ENCODE measurements at regions not wholly inside any gene's neighbourhood (a gene's known extent, or its start where the extent isn't known, plus 50 kb on each side); places are given as distances from the start of the nearest gene placed in this dataset.

DNA sequence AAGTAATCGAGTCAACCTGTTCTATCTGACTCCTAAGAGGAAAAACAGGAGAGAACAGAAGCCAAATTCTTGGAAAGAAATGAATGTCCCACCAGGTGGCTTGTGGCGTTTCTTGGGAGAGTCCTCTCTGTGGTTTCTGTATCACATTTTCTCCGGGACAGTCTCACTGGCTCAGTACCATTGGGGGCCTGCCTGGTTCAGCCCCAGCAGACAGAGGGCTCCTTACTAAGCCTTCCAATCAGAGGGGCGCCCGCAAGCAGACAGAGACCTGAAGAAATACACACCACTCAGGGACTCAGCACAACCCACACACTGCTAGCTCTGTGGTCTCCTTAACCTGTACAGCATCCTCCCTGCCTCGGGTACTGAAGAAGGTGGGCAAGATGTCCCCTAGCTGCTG, 302.1 kb downstream of the TLE3 start:
- Histone ChIP-seq H3K4ac (ENCODE audit: low read depth in 1 of 2, low read length in 2 of 2) (peak overlapping the region; percentile 24 to 43), H2AK5ac (ENCODE audit: low read length, severe bottlenecking) (peak overlapping the region; percentile 63), H2BK5ac (ENCODE audit: low read depth, low read length, poor library complexity, severe bottlenecking) (peak overlapping the region; percentile 33), H3K14ac (ENCODE audit: low read length in 2 of 2) (no peak overlapping the region), H3K9ac (ENCODE audit: low read length) (no peak overlapping the region), H3K27me3 (ENCODE audit: control insufficient read depth in 1 of 2, insufficient read depth in 1 of 2, low read length in 2 of 2) (peaks cover 0 to 6% of the 10 kb centered on the region in 2 experiments), H3K27ac (ENCODE audit: low read length, poor library complexity, severe bottlenecking) (no peak overlapping the region), H3K23ac (ENCODE audit: low read length in 2 of 2) (no peak overlapping the region), H2AFZ (ENCODE audit: low read depth, low read length) (no peak overlapping the region), H3K36me3 (ENCODE audit: control insufficient read depth in 1 of 2, insufficient read depth in 2 of 2, low read depth in 1 of 2, low read length in 2 of 2) (no peaks in the 10 kb centered on the region), H3K4me1 (ENCODE audit: control insufficient read depth, insufficient read depth, low read depth, low read length) (peaks cover 23% of the 10 kb centered on the region), H4K8ac (ENCODE audit: low read length) (no peak overlapping the region), H3K4me2 (ENCODE audit: low read length, poor library complexity, severe bottlenecking) (no peak overlapping the region), H4K91ac (ENCODE audit: low read length) (no peak overlapping the region), H2BK120ac (ENCODE audit: low read depth, low read length) (no peak overlapping the region), H3K79me1 (replicated peaks; ENCODE audit: low read length, poor library complexity, severe bottlenecking) (no peaks in the 10 kb centered on the region), H3K18ac (ENCODE audit: low read depth in 1 of 2, low read length in 2 of 2) (peak overlapping the region in 1 of 2 experiments; percentile 50), H2BK15ac (ENCODE audit: low read depth, poor library complexity, severe bottlenecking) (no peak overlapping the region), H3K4me3 (ENCODE audit: insufficient read depth in 1 of 2, low read depth in 1 of 2, low read length in 2 of 2) (no peak overlapping the region), H3K9me3 (ENCODE audit: control insufficient read depth, low read length) (peaks cover 9% of the 10 kb centered on the region), H2BK12ac (ENCODE audit: low read length in 2 of 2) (peak overlapping the region in 1 of 2 experiments; percentile 34)
- 96% methylated on average over 5 of the region's 6 CpGs for WGBS
- DNase-seq, result no peak

DNA sequence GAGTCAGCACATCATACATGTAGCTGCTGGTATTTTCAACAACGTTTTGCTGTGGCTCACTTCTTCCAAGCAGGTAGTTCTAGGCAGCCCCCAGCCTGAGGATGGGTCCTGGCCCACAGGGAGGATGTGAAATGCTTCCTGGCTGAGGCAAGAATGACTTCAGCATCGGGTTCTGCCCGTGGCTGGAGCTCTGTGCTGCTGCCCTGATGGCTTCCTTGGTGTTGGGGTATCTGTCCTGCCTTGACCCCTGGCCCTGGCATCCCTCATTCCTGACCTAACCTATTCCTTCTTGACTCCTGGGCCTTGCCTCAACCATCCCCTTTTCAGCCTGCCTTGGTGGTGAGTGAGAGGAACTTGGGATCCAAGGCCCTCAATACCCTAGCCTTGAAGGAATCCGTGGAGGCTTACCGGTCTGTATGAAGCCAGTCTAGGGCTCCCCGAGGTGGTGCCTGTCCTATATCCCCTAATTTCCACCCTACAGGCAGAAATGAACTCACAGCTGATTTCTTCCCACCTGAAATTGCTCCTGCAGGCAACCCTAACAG, 300.6 kb downstream of the TLE3 start:
- Histone ChIP-seq H3K27me3 (ENCODE audit: control insufficient read depth in 1 of 2, insufficient read depth in 1 of 2, low read length in 2 of 2) (peaks cover 0 to 7% of the 10 kb centered on the region in 2 experiments), H2BK12ac (ENCODE audit: low read length in 2 of 2) (no peak overlapping the region), H3K14ac (ENCODE audit: low read length in 2 of 2) (no peak overlapping the region), H4K91ac (ENCODE audit: low read length) (no peak overlapping the region), H3K4me1 (ENCODE audit: control insufficient read depth, insufficient read depth, low read depth, low read length) (peaks cover 23% of the 10 kb centered on the region), H3K23ac (ENCODE audit: low read length in 2 of 2) (no peak overlapping the region), H3K9ac (ENCODE audit: low read length) (no peak overlapping the region), H3K36me3 (ENCODE audit: control insufficient read depth in 1 of 2, insufficient read depth in 2 of 2, low read depth in 1 of 2, low read length in 2 of 2) (no peaks in the 10 kb centered on the region), H3K27ac (ENCODE audit: low read length, poor library complexity, severe bottlenecking) (no peak overlapping the region), H2BK15ac (ENCODE audit: low read depth, poor library complexity, severe bottlenecking) (no peak overlapping the region), H3K4me3 (ENCODE audit: insufficient read depth in 1 of 2, low read depth in 1 of 2, low read length in 2 of 2) (no peak overlapping the region), H3K18ac (ENCODE audit: low read depth in 1 of 2, low read length in 2 of 2) (peak overlapping the region in 1 of 2 experiments; percentile 42), H4K8ac (ENCODE audit: low read length) (no peak overlapping the region), H3K4me2 (ENCODE audit: low read length, poor library complexity, severe bottlenecking) (no peak overlapping the region), H3K9me3 (ENCODE audit: control insufficient read depth, low read length) (no peaks in the 10 kb centered on the region), H2AK5ac (ENCODE audit: low read length, severe bottlenecking) (no peak overlapping the region), H3K4ac (ENCODE audit: low read depth in 1 of 2, low read length in 2 of 2) (no peak overlapping the region), H3K79me1 (replicated peaks; ENCODE audit: low read length, poor library complexity, severe bottlenecking) (no peaks in the 10 kb centered on the region), H2BK5ac (ENCODE audit: low read depth, low read length, poor library complexity, severe bottlenecking) (no peak overlapping the region), H2BK120ac (ENCODE audit: low read depth, low read length) (no peak overlapping the region), H2AFZ (ENCODE audit: low read depth, low read length) (no peak overlapping the region)
- 73% methylated on average over 6 of the region's 6 CpGs for WGBS
- no peak for DNase-seq

DNA sequence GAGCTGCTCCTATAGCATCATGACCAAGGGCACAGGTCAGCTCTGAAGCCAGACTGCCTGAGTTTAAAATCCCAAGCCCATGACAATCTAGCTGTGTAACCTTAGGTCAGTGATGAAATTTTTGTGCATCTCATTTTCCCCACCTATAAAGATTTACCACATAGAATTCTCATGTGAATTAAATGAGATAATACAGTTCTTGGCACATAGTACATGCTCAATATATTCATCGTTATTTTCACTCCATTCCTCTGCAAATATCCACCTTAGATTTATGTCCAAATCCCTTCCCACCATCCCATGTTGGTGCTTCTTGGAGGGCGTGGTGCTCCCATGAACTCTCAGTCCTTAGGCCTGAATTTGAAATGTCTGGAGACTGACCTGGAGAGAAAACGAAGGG, 300.1 kb downstream of the TLE3 start:
- no peak overlapping the region for H3K4me2 ChIP-seq (ENCODE audit: low read length, poor library complexity, severe bottlenecking)
- H3K27me3 ChIP-seq (ENCODE audit: control insufficient read depth in 1 of 2, insufficient read depth in 1 of 2, low read length in 2 of 2), result peaks cover 0 to 11% of the 10 kb centered on the region in 2 experiments
- H3K79me1 ChIP-seq (replicated peaks; ENCODE audit: low read length, poor library complexity, severe bottlenecking), result no peaks in the 10 kb centered on the region
- no peak overlapping the region for H3K14ac ChIP-seq (ENCODE audit: low read length in 2 of 2)
- no peak overlapping the region for H3K4ac ChIP-seq (ENCODE audit: low read depth in 1 of 2, low read length in 2 of 2)
- no peak overlapping the region for H2AK5ac ChIP-seq (ENCODE audit: low read length, severe bottlenecking)
- H2AFZ ChIP-seq (ENCODE audit: low read depth, low read length), result no peak overlapping the region
- no peak overlapping the region for H3K27ac ChIP-seq (ENCODE audit: low read length, poor library complexity, severe bottlenecking)
- H2BK15ac ChIP-seq (ENCODE audit: low read depth, poor library complexity, severe bottlenecking), result no peak overlapping the region
- DNase-seq, result no peak
- H3K23ac ChIP-seq (ENCODE audit: low read length in 2 of 2), result no peak overlapping the region
- H4K8ac ChIP-seq (ENCODE audit: low read length), result no peak overlapping the region
- no peaks in the 10 kb centered on the region for H3K9me3 ChIP-seq (ENCODE audit: control insufficient read depth, low read length)
- H2BK120ac ChIP-seq (ENCODE audit: low read depth, low read length), result no peak overlapping the region
- no peak overlapping the region for H2BK5ac ChIP-seq (ENCODE audit: low read depth, low read length, poor library complexity, severe bottlenecking)
- WGBS, result 94% methylated on average over 3 of the region's 3 CpGs
- H3K36me3 ChIP-seq (ENCODE audit: control insufficient read depth in 1 of 2, insufficient read depth in 2 of 2, low read depth in 1 of 2, low read length in 2 of 2), result no peaks in the 10 kb centered on the region
- H3K18ac ChIP-seq (ENCODE audit: low read depth in 1 of 2, low read length in 2 of 2), result no peak overlapping the region
- H3K9ac ChIP-seq (ENCODE audit: low read length), result no peak overlapping the region
- H3K4me1 ChIP-seq (ENCODE audit: control insufficient read depth, insufficient read depth, low read depth, low read length), result peaks cover 23% of the 10 kb centered on the region
- no peak overlapping the region for H3K4me3 ChIP-seq (ENCODE audit: insufficient read depth in 1 of 2, low read depth in 1 of 2, low read length in 2 of 2)
- H2BK12ac ChIP-seq (ENCODE audit: low read length in 2 of 2), result no peak overlapping the region
- no peak overlapping the region for H4K91ac ChIP-seq (ENCODE audit: low read length)

DNA sequence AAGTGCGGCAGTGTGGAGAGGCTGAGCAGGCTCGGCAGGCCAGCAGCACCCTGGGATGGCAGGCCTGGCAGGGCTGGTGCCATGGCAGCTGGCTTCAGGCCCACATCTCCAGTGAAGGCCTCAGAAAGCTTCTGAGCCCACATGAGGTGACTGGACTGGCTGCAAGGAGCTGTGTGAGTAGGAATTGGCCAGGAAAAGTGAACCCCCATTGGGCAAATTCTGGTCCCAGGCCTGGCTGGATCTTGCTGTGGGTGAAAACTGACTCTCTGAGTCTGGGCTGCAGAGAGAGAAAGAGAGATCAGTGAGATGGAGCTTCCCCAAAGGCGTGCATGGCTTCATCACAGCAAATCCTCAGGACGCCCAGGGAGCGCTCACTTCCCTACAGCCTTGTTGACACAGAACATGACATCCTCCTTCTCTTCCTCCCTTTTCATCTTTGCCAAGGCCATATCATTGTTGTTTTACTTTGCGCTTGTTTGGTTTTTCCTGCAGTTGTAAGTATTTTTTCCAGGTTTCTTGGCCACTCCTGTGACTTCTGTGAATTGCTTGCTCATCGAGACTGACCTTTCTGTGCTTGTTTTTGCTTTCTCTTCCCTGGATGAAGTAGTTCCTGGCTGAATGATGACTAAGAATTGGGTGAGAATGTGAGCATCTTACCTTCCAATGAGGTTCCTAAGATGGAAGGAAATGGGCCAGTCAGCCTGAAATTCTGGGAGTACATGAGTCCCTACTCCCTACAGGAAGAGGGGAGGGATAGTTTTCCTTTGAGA, 299.1 kb downstream of the TLE3 start:
- no peaks in the 10 kb centered on the region for H3K9me3 ChIP-seq (ENCODE audit: control insufficient read depth, low read length)
- no peak overlapping the region for H3K4me2 ChIP-seq (ENCODE audit: low read length, poor library complexity, severe bottlenecking)
- peak overlapping the region; percentile 33 for H2BK15ac ChIP-seq (ENCODE audit: low read depth, poor library complexity, severe bottlenecking)
- no peak overlapping the region for H4K91ac ChIP-seq (ENCODE audit: low read length)
- peak overlapping the region; percentile 10 for H2AFZ ChIP-seq (ENCODE audit: low read depth, low read length)
- H3K9ac ChIP-seq (ENCODE audit: low read length), result no peak overlapping the region
- peaks cover 4 to 22% of the 10 kb centered on the region in 2 experiments for H3K27me3 ChIP-seq (ENCODE audit: control insufficient read depth in 1 of 2, insufficient read depth in 1 of 2, low read length in 2 of 2)
- peak overlapping the region in 1 of 2 experiments; percentile 74 for H2BK12ac ChIP-seq (ENCODE audit: low read length in 2 of 2)
- no peak overlapping the region for H3K23ac ChIP-seq (ENCODE audit: low read length in 2 of 2)
- H3K4me3 ChIP-seq (ENCODE audit: insufficient read depth in 1 of 2, low read depth in 1 of 2, low read length in 2 of 2), result no peak overlapping the region
- H3K4me1 ChIP-seq (ENCODE audit: control insufficient read depth, insufficient read depth, low read depth, low read length), result peaks cover 24% of the 10 kb centered on the region
- H2BK120ac ChIP-seq (ENCODE audit: low read depth, low read length), result no peak overlapping the region
- H3K36me3 ChIP-seq (ENCODE audit: control insufficient read depth in 1 of 2, insufficient read depth in 2 of 2, low read depth in 1 of 2, low read length in 2 of 2), result peaks cover 0 to 3% of the 10 kb centered on the region in 2 experiments
- no peak overlapping the region for H3K4ac ChIP-seq (ENCODE audit: low read depth in 1 of 2, low read length in 2 of 2)
- peak overlapping the region in 1 of 2 experiments; percentile 13 for H3K14ac ChIP-seq (ENCODE audit: low read length in 2 of 2)
- no peak overlapping the region for H2BK5ac ChIP-seq (ENCODE audit: low read depth, low read length, poor library complexity, severe bottlenecking)
- peak overlapping the region; percentile 6 to 77 for H3K18ac ChIP-seq (ENCODE audit: low read depth in 1 of 2, low read length in 2 of 2)
- H2AK5ac ChIP-seq (ENCODE audit: low read length, severe bottlenecking), result no peak overlapping the region
- 88% methylated on average over 7 of the region's 7 CpGs for WGBS
- no peaks in the 10 kb centered on the region for H3K79me1 ChIP-seq (replicated peaks; ENCODE audit: low read length, poor library complexity, severe bottlenecking)
- H3K27ac ChIP-seq (ENCODE audit: low read length, poor library complexity, severe bottlenecking), result no peak overlapping the region
- DNase-seq, result peak; percentile 36
- H4K8ac ChIP-seq (ENCODE audit: low read length), result no peak overlapping the region
